ENCODE measurements at regions not wholly inside any gene's neighbourhood (a gene's known extent, or its start where the extent isn't known, plus 50 kb on each side); places are given as distances from the start of the nearest gene placed in this dataset.

GRCh38 chr12:92359581-92360209 is 214.0 kb upstream of the BTG1 start:
- DNase-seq (ENCODE audit: low read depth) = no peak

DNA sequence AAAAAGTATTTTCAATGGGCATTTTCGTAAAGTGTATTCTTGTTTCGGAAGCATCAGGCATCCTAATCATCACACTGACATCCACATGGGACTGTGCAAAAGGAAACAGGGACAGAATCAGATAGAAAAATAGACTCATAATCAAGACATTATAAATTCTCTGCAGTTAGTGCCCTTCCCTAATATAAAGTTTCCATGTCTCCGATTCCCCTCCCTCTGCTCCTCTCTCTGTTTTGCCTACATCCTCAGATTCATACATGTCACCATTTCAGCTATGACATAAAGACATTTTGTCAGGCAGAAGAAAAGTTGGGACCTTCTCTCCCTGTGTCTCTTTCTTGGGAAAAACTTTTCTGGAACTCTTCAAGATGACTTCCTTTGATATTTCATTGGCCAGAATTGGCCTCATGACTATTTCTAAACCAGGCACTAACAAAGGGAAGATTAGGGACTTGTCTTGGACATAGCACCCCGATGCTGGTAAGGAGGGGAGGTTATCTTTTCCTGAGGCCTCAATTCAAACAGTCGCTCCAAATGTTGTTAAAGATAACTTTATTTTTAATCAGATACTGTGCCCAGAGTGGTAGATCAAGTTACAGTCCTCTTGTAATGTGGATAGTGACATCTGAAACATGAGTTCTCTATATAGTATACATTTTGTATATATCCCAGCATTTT is 212.1 kb upstream of the BTG1 start:
- DNase-seq (ENCODE audit: low read depth) = no peak

GRCh38 chr12:92356425-92356824 is 210.8 kb upstream of the BTG1 start:
- no peak for DNase-seq (ENCODE audit: low read depth)

DNA sequence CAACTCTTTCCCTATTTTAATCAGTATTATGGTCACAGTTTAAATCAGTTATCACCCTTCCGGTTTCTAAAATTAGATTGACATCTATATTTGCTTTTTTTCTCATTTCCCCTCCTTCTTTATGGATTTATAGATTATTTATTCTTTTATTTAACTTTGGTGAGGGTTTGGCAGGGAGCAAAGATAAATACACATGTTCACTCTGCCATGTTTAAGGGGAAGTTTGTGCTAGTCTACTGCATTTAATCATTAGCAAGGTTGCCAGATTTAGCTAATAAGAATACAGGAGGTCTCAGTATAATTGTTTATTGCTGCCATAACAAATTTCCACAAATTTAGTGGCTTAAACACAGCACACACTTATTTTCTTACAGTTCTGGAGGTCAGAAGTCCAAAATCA is 204.0 kb upstream of the BTG1 start:
- DNase-seq (ENCODE audit: low read depth) = no peak

GRCh38 chr12:92342574-92342973 is 196.9 kb upstream of the BTG1 start:
- DNase-seq (ENCODE audit: low read depth) = no peak

DNA sequence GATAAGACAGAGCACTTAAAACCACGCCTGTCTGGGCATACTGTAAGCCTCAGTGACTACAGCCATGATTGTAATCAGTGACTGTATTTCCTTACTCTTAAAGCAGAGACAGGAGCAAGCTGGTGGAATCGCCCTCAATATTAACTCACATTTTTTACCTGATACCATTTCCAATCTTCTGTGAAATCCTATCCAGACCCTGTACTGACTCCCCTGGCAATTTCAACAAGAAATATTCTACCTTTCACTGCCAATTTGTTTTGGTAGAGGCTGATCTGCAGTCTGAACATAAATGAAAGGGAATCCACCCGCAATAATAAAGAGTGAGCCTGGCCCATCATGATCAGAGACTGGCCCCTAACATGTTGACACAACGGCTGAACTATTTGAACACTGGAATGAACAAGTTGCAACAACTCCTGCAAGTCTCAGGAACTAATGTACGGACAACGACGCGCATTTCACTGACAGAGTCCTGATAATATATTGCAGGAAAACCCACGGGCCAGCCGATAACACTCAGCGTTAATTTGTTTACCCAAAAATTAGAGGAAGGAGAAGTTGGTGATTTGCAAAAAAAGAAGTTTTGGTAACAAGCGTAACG is 195.5 kb upstream of the BTG1 start:
- no peak for DNase-seq (ENCODE audit: low read depth)

GRCh38 chr12:92340441-92341064 is 194.9 kb upstream of the BTG1 start:
- no peak for DNase-seq (ENCODE audit: low read depth)

DNA sequence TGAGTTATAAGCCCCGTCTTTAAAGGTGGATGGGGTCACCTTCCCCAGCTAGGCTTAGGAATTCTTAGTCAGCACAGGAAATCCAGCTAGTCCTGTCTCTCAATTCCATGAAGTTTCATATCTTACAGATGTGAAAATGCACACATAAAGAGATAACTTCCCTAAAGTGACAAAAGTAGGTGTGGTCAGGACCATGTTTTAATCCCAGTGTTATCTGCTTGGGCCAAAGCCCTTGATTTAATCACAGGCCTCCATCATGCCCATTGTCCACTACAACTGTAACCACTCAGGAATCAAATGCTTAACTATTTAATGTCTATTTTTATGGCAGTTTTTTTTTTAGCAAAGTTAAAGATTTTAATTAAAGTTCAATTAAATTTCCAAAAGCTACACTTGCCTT is 194.4 kb upstream of the BTG1 start:
- no peak for DNase-seq (ENCODE audit: low read depth)

- no peak for DNase-seq (ENCODE audit: low read depth)
Observed at GRCh38 chr12:92339198-92339821, 193.7 kb upstream of the BTG1 start.

DNA sequence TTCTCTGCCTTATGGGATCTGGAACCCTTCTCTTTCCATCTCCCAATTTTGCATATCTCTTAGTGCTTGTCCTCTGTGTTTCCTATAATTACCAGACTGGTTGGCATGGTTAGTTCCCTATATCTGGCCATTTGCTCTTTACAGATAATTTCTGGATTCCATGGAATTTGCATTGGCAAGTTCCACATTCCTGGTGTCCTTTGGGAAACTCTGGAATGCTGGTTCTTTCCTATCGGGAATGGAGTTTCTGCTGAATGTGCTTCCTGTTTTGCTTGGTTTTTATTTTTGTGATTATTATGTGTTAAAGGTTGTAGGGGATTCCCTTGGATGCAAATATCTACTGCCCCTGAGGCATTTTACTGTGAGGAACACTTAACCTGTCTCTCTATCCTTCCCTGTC is 193.0 kb upstream of the BTG1 start:
- DNase-seq (ENCODE audit: low read depth) = no peak

- no peak for DNase-seq (ENCODE audit: low read depth)
Observed at GRCh38 chr12:92338102-92338501, 192.5 kb upstream of the BTG1 start.

- no peak for DNase-seq (ENCODE audit: low read depth)
Observed at GRCh38 chr12:92337128-92337527, 191.5 kb upstream of the BTG1 start.

- DNase-seq (ENCODE audit: low read depth) = no peak
Observed at GRCh38 chr12:92336641-92337040, 191.0 kb upstream of the BTG1 start.

GRCh38 chr12:92335831-92336230 is 190.2 kb upstream of the BTG1 start:
- DNase-seq (ENCODE audit: low read depth) = no peak

DNA sequence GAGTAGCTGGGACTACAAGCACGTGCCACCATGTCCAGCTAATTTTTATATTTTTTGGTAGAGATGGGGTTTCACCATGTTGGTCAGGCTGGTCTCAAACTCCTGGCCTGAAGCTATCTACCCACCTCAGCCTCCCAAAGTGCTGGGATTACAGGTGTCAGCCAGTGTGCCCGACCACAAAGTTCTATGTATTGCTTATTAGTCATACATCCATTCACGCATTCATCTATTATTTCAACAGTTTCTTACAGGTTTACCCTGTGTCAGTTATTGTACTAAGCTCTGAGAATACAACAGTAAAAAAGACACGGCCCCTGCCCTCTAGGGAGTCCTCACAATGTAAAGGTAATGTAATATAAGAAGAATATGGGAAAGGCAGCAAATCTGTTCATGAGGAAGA is 188.9 kb upstream of the BTG1 start:
- no peak for DNase-seq (ENCODE audit: low read depth)

GRCh38 chr12:92332552-92332951 is 186.9 kb upstream of the BTG1 start:
- DNase-seq (ENCODE audit: low read depth) = no peak

DNA sequence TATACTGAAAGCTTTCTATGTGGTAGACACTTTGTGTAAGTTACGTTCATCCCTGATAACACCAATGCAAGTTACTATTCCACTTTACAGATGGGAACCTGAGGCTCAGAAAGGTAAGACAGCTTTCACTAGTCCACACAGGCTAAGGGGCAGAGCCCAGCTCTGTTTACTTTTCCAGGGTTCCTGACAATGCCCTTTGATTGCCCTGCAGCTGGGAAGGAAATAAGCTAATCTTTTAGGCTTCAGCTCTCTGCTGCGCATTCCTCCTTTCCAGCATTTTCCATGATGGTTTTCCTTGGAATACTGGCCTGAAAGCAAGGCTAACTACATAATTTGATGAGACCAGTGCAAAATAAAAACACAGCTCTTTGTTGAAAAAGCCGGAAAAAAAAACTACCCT is 185.7 kb upstream of the BTG1 start:
- no peak for DNase-seq (ENCODE audit: low read depth)

GRCh38 chr12:92330654-92331053 is 185.0 kb upstream of the BTG1 start:
- DNase-seq (ENCODE audit: low read depth) = no peak

GRCh38 chr12:92326877-92327276 is 181.2 kb upstream of the BTG1 start:
- DNase-seq (ENCODE audit: low read depth) = no peak

DNA sequence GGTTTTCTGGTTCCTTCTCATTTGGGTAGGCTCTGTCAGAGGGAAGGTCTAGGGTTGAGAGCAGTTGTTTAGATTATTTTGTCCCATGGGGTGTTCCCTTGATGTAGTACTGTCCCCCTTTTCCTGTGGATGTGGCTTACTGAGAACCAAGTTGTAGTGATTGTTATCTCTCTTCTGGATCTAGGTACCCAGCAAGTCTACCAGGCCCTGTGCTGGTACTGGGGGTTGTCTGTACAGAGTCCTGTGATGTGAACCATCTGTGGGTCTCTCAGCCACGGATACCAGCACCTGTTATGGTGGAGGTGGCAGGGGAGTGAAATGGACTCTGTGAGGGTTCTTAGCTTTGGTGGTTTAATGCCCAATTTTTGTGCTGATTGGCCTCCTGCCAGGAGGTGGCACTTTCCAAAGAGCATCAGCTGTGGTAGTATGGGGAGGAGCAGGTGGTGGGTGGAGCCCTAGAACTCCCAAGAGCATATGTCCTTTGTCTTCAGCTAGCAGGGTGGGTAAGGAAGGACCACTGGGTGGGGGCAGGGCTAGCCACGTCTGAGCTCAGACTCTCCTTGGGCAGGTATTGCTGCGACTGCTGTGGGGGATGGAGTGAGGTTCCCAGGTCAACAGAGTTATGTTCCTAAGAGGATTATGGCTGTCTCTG is 179.3 kb upstream of the BTG1 start:
- DNase-seq (ENCODE audit: low read depth) = no peak

DNA sequence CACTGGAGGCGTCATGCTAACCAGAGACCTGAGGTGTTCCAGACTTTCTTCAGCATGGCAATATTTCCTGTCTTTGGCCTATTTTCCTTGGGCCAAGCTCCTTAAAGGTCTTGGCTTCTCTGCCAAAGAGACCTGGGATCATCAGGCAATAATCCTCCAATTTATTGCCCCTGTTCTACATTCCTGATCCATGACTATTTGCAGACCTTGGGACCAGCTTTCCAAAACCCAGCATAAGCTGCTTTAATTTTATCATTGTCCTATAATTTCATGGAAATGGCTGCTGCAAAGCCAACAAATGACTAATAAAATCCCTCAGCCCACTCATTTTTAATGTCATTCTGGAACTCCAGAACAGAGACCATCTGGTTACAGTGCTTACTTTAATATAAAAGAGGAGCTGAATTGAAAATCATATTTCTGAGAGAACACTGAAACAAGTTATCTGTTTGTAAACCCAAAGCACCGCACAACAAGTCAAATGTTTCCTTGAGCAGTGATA is 166.9 kb upstream of the BTG1 start:
- no peak for DNase-seq (ENCODE audit: low read depth)
